Upper lobe of left lung (tissue), 4 donors: ENCODE measurements at regions not wholly inside any gene's neighbourhood (a gene's known extent, or its start where the extent isn't known, plus 50 kb on each side); places are given as distances from the start of the nearest gene placed in this dataset.

Experiments used
- POLR2A ChIP-seq, 4 donors: fragments of 450-650 bp; IDR thresholded peaks; one replicate each; pipeline ENCODE4 v1.5.1; 2016 to 2017; ENCODE audit warnings: antibody characterized with exemption in 4 of 4, mild to moderate bottlenecking in 2 of 4
- POLR2AphosphoS5 ChIP-seq, 2 donors: sonication (generic); formaldehyde crosslinking; IDR thresholded peaks; one replicate each; pipeline ENCODE4 v1.5.1; 2017; ENCODE audit warnings: antibody characterized with exemption in 2 of 2

DNA sequence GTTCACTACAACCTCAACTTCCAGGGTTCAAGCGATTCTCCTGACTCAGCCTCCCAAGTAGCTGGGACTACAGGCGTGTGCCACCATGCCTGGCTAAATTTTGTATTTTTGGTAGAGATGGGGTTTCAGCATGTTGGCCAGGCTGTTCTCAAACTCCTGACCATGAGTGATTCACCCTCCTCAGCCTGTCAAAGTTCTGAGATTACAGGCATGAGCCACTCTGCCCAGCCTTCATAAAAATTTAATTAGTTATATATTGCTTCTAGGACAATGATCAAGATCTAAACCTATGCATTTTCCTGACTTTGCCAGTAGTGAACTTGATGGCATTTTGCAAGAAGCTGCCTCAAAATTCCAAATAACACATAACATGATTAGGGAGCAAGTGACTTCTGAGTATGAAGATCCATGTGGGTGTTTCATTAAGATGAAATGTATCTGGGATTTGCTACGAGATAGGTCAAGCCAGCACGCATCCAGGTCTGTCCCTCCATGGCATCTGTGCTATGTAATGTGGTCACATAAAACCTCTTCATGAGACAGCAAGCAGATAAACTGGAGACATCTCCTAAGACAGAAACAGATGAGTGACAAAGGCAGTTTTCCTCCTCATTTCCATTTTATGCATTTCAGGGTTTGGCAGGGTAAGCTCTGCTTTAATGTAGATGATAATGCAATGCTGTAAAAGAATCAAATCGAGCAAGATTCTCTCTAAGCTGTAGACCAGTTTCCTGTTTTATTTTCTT is 319.4 kb upstream of the ATP2B1 start:
- no peak for TF ChIP-seq POLR2A (IDR thresholded peaks at IDR 0.05)
- no peak for TF ChIP-seq POLR2AphosphoS5 (IDR thresholded peaks at IDR 0.05)
